Panc1 (cell line): ENCODE measurements at regions not wholly inside any gene's neighbourhood (a gene's known extent, or its start where the extent isn't known, plus 50 kb on each side); places are given as distances from the start of the nearest gene placed in this dataset.

Experiments
- ATAC-seq: fragments of 200-7000 bp; cut with Tn5 transposase; 2 replicates; pipeline ENCODE4 v1.9.1; 2020; ENCODE audit warnings: mild to moderate bottlenecking, moderate library complexity
- BruUV-seq: library from RNA; stranded (reverse); fragments of 400-500 nt; replicated peaks from 2 replicates; lab custom pipeline; 2021; lab: Mats Ljungman, UMichigan
- CTCF ChIA-PET: fragments of 300-600 bp; sonication (Branson Sonifier 250); formaldehyde crosslinking; loops from one replicate; lab custom pipeline; 2022; ENCODE audit warnings: antibody characterized with exemption; lab: Charles Lee
- POLR2A ChIA-PET: fragments of 300-600 bp; sonication (Branson Sonifier 250); formaldehyde crosslinking; loops from one replicate; lab custom pipeline; 2022; ENCODE audit warnings: antibody characterized with exemption; lab: Charles Lee
- DNase-seq: peaks from one replicate; pipeline ENCODE4 v3.0.0-alpha.2; 2010; ENCODE audit warnings: low read depth, low spot score
- H3K27ac ChIP-seq: 2 replicates; pipeline ENCODE4 v1.5.1; 2011; ENCODE audit warnings: mild to moderate bottlenecking, low read length, inconsistent platforms
- H3K27me3 ChIP-seq: fragments of 200-500 bp; sonication (Bioruptor generic); 2 replicates; pipeline ENCODE4 v1.6.0; 2014; ENCODE audit warnings: low read length, inconsistent platforms; ENCODE audit not compliant: control insufficient read depth, insufficient read depth
- H3K36me3 ChIP-seq: fragments of 200-500 bp; sonication (Bioruptor generic); 2 replicates; pipeline ENCODE4 v1.5.1; 2014; ENCODE audit warnings: inconsistent platforms, mild to moderate bottlenecking, low read length, moderate library complexity; ENCODE audit not compliant: control insufficient read depth, insufficient read depth
- H3K4me1 ChIP-seq: 2 replicates; pipeline ENCODE4 v1.5.1; 2011; ENCODE audit warnings: inconsistent platforms, mild to moderate bottlenecking, low read length, moderate library complexity; ENCODE audit not compliant: control insufficient read depth, insufficient read depth
- H3K4me3 ChIP-seq, 2 experiments: 2 replicates each; pipeline ENCODE4 v1.5.1; 2011 to 2012; ENCODE audit warnings: low read depth in 2 of 2, low read length in 2 of 2, mild to moderate bottlenecking in 2 of 2, inconsistent platforms in 1 of 2, moderate library complexity in 1 of 2
- H3K9me3 ChIP-seq: fragments of 200-500 bp; sonication (Bioruptor generic); 2 replicates; pipeline ENCODE4 v1.5.1; 2014; ENCODE audit warnings: low read depth, mild to moderate bottlenecking, inconsistent platforms, low read length, moderate library complexity; ENCODE audit not compliant: control insufficient read depth, insufficient read depth
- POLR2AphosphoS5 ChIP-seq: IDR thresholded peaks from 2 replicates; pipeline ENCODE4 v1.6.1; 2012; ENCODE audit warnings: mild to moderate bottlenecking, low read depth, low read length, moderate library complexity
- SIN3A ChIP-seq: IDR thresholded peaks from 2 replicates; pipeline ENCODE4 v1.6.1; 2012; ENCODE audit warnings: low read depth, mild to moderate bottlenecking, low read length, moderate library complexity, borderline replicate concordance; ENCODE audit not compliant: insufficient read depth
- TCF7L2 ChIP-seq: IDR thresholded peaks from 2 replicates; pipeline ENCODE4 v1.6.1; 2011; ENCODE audit warnings: mild to moderate bottlenecking, low read depth, low read length, inconsistent platforms
- in situ Hi-C: cut with HindIII; loops from 2 replicates; pipeline ENCODE4 v1.10.0; 2016; ENCODE audit warnings: low sequenced_read_pairs, low pct_unique_long_range_greater_than_20kb
- intact Hi-C: fragments of 100-400 bp; cut with micrococcal nuclease; formaldehyde crosslinking; loops from one replicate; pipeline ENCODE4 v1.10.0; 2022; ENCODE audit not compliant: unreplicated experiment
- TF ChIP-seq, protein P1 (sequence below), 2 experiments: IDR thresholded peaks; 2 replicates each; pipeline ENCODE4 v1.6.1; 2011 to 2012; ENCODE audit warnings: low read depth in 2 of 2, control low read depth in 1 of 2, low read length in 1 of 2, mild to moderate bottlenecking in 1 of 2, moderate library complexity in 1 of 2; ENCODE audit not compliant: insufficient read depth in 1 of 2
- TF ChIP-seq, protein P2 (sequence below): fragments of 450-650 bp; IDR thresholded peaks from 2 replicates; pipeline ENCODE4 v1.5.1; 2017; ENCODE audit warnings: mild to moderate bottlenecking

DNA sequence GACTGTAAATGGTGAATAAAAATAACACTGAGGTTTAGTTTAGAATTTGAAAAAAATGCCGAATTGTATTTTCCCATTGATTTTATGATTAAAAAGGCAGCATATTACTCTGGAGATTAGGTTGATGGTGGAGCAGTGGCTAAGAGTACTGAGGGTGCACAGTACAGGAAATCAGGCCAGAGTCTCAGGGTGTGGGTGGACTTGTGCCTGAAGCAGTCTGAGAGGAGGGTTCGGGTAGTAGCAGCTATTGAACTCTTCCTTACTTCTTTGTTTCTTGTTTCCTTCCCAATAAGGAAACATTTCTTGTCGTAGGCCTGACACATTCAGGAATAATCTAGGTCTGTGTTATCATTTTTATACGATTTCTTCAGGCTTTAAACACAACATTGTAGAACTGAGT, 319.0 kb upstream of the MBL2 start:
- no TSS peak for BruUV-seq

DNA sequence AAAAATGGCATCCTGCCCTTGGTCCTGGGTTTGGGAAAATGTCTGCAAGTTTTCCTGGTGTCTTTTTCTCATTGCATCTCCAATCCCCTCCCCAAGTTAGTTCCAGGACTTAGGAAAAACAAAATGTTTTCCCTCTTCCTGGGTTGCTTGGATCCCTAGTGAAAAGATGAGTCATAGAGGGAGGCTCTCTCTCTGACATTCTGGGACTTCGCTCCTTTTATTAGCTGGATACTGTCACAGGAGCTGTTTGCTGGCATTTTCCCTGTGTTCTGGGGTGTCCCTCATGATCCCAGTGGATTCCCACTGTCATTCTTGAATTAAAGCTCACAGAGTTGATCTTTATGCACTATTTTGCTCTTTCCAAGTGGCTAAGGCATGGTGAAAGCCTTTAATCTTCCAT, 316.4 kb upstream of the MBL2 start:
- Histone ChIP-seq H3K4me3 (no peak overlapping the region), H3K9me3 (no peaks in the 10 kb centered on the region), H3K27me3 (no peaks in the 10 kb centered on the region), H3K4me1 (no peaks in the 10 kb centered on the region), H3K27ac (no peak overlapping the region), H3K36me3 (no peaks in the 10 kb centered on the region)
- BruUV-seq, result no TSS peak
- in situ Hi-C loops (no loop called here), intact Hi-C loops (no loop called here)
- DNase-seq (no peak), ATAC-seq (no peak)
- CTCF ChIA-PET, result no interaction called here
- TF ChIP-seq, protein P1, sequence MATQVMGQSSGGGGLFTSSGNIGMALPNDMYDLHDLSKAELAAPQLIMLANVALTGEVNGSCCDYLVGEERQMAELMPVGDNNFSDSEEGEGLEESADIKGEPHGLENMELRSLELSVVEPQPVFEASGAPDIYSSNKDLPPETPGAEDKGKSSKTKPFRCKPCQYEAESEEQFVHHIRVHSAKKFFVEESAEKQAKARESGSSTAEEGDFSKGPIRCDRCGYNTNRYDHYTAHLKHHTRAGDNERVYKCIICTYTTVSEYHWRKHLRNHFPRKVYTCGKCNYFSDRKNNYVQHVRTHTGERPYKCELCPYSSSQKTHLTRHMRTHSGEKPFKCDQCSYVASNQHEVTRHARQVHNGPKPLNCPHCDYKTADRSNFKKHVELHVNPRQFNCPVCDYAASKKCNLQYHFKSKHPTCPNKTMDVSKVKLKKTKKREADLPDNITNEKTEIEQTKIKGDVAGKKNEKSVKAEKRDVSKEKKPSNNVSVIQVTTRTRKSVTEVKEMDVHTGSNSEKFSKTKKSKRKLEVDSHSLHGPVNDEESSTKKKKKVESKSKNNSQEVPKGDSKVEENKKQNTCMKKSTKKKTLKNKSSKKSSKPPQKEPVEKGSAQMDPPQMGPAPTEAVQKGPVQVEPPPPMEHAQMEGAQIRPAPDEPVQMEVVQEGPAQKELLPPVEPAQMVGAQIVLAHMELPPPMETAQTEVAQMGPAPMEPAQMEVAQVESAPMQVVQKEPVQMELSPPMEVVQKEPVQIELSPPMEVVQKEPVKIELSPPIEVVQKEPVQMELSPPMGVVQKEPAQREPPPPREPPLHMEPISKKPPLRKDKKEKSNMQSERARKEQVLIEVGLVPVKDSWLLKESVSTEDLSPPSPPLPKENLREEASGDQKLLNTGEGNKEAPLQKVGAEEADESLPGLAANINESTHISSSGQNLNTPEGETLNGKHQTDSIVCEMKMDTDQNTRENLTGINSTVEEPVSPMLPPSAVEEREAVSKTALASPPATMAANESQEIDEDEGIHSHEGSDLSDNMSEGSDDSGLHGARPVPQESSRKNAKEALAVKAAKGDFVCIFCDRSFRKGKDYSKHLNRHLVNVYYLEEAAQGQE (IDR thresholded peaks at IDR 0.05; ENCODE audit: insufficient read depth in 1 of 2, low read depth in 2 of 2, low read length in 1 of 2), result no peak
- TF ChIP-seq POLR2AphosphoS5 (no peak), SIN3A (no peak), TCF7L2 (no peak)
- TF ChIP-seq, protein P2, sequence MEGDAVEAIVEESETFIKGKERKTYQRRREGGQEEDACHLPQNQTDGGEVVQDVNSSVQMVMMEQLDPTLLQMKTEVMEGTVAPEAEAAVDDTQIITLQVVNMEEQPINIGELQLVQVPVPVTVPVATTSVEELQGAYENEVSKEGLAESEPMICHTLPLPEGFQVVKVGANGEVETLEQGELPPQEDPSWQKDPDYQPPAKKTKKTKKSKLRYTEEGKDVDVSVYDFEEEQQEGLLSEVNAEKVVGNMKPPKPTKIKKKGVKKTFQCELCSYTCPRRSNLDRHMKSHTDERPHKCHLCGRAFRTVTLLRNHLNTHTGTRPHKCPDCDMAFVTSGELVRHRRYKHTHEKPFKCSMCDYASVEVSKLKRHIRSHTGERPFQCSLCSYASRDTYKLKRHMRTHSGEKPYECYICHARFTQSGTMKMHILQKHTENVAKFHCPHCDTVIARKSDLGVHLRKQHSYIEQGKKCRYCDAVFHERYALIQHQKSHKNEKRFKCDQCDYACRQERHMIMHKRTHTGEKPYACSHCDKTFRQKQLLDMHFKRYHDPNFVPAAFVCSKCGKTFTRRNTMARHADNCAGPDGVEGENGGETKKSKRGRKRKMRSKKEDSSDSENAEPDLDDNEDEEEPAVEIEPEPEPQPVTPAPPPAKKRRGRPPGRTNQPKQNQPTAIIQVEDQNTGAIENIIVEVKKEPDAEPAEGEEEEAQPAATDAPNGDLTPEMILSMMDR, result no peak
- POLR2A ChIA-PET, result no interaction called here

More for the DNA sequence above, 319.0 kb upstream of the MBL2 start:
- Histone ChIP-seq H3K4me1 (no peaks in the 10 kb centered on the region), H3K36me3 (no peaks in the 10 kb centered on the region), H3K27me3 (no peaks in the 10 kb centered on the region), H3K9me3 (0 out of 2 replicates have a peak, but pooled peaks cover 3% of the 10 kb centered on the region), H3K4me3 (no peak overlapping the region), H3K27ac (no peak overlapping the region)
- POLR2A ChIA-PET, result no interaction called here
- TF ChIP-seq, protein P1 (IDR thresholded peaks at IDR 0.05; ENCODE audit: insufficient read depth in 1 of 2, low read depth in 2 of 2, low read length in 1 of 2), result no peak
- TF ChIP-seq TCF7L2, result no peak
- no peak for TF ChIP-seq POLR2AphosphoS5
- no peak for TF ChIP-seq SIN3A
- TF ChIP-seq, protein P2, result no peak
- in situ Hi-C loops (no loop called here), intact Hi-C loops (no loop called here)
- DNase-seq (no peak), ATAC-seq (no peak)
- CTCF ChIA-PET, result no interaction called here
